SK-N-MC (cell line): ENCODE measurements at regions not wholly inside any gene's neighbourhood (a gene's known extent, or its start where the extent isn't known, plus 50 kb on each side); places are given as distances from the start of the nearest gene placed in this dataset.

Source experiments
- DNase-seq: peaks from one replicate; pipeline ENCODE4 v3.0.0-alpha.2; 2011; ENCODE audit warnings: low read depth, low spot score
- H3K27ac ChIP-seq: fragments of 200-600 bp; sonication (generic); 2 replicates; pipeline ENCODE4 v1.5.1; 2016; ENCODE audit warnings: mixed run types
- H3K36me3 ChIP-seq: fragments of 200-600 bp; sonication (generic); 2 replicates; pipeline ENCODE4 v1.6.1; 2017; ENCODE audit warnings: antibody characterized with exemption, low read length, mixed read lengths; ENCODE audit not compliant: insufficient read depth
- H3K4me3 ChIP-seq: fragments of 200-600 bp; sonication (generic); 2 replicates; pipeline ENCODE4 v1.5.1; 2016
- H3K9ac ChIP-seq: fragments of 200-600 bp; sonication (generic); 2 replicates; pipeline ENCODE4 v1.8.0; 2017; ENCODE audit warnings: mixed run types, mixed read lengths; ENCODE audit not compliant: insufficient read length
- H3K9me3 ChIP-seq: fragments of 200-600 bp; sonication (generic); 2 replicates; pipeline ENCODE4 v1.6.1; 2017; ENCODE audit warnings: low read depth, mild to moderate bottlenecking, antibody characterized with exemption, low read length, moderate library complexity, mixed read lengths
- EZH2 ChIP-seq: fragments of 200-600 bp; sonication (generic); IDR thresholded peaks from one replicate; pipeline ENCODE4 v1.6.1; 2017; ENCODE audit warnings: antibody characterized with exemption
- FOXP2 ChIP-seq: optimal IDR thresholded peaks from 2 replicates; pipeline ENCODE3; 2011; ENCODE audit warnings: mild to moderate bottlenecking, moderate library complexity; ENCODE audit not compliant: insufficient read depth; ENCODE audit errors: extremely low read length, control extremely low read depth
- POLR2AphosphoS5 ChIP-seq: IDR thresholded peaks from 2 replicates; pipeline ENCODE4 v1.6.1; 2012; ENCODE audit warnings: mild to moderate bottlenecking, low read depth, low read length, borderline replicate concordance

- H3K4me3 ChIP-seq: no peak overlapping the region
- no peaks in the 10 kb centered on the region for H3K9me3 ChIP-seq
- H3K27ac ChIP-seq: no peak overlapping the region
- H3K9ac ChIP-seq: no peak overlapping the region
- TF ChIP-seq FOXP2 (no peak), EZH2 (no peak), POLR2AphosphoS5 (no peak)
- H3K36me3 ChIP-seq: no peaks in the 10 kb centered on the region
- DNase-seq: no peak
These were observed 394.2 kb downstream of the IRS1 start for GRCh38 chr2:226405465-226405864.

- TF ChIP-seq EZH2 (no peak), FOXP2 (no peak), POLR2AphosphoS5 (no peak)
- H3K27ac ChIP-seq: no peak overlapping the region
- no peaks in the 10 kb centered on the region for H3K9me3 ChIP-seq
- H3K4me3 ChIP-seq: no peak overlapping the region
- no peak overlapping the region for H3K9ac ChIP-seq
- no peak for DNase-seq
- no peaks in the 10 kb centered on the region for H3K36me3 ChIP-seq
These were observed 396.3 kb downstream of the IRS1 start for GRCh38 chr2:226403369-226403768.

- TF ChIP-seq POLR2AphosphoS5 (no peak), FOXP2 (no peak), EZH2 (no peak)
- no peak overlapping the region for H3K4me3 ChIP-seq
- no peaks in the 10 kb centered on the region for H3K36me3 ChIP-seq
- no peak for DNase-seq
- H3K27ac ChIP-seq: no peak overlapping the region
- H3K9ac ChIP-seq: no peak overlapping the region
- no peaks in the 10 kb centered on the region for H3K9me3 ChIP-seq
These were observed 400.6 kb downstream of the IRS1 start for GRCh38 chr2:226399006-226399405.

GRCh38 chr2:226398580-226398979 is 401.0 kb downstream of the IRS1 start:
- no peak for TF ChIP-seq EZH2
- no peak for TF ChIP-seq POLR2AphosphoS5
- TF ChIP-seq FOXP2: no peak
- Histone ChIP-seq H3K9ac (no peak overlapping the region), H3K9me3 (no peaks in the 10 kb centered on the region), H3K36me3 (no peaks in the 10 kb centered on the region), H3K4me3 (no peak overlapping the region), H3K27ac (no peak overlapping the region)
- DNase-seq: no peak

- H3K9me3 ChIP-seq: no peaks in the 10 kb centered on the region
These were observed 403.1 kb downstream of the IRS1 start for GRCh38 chr2:226396541-226396940.

GRCh38 chr2:226387499-226387942 is 412.1 kb downstream of the IRS1 start:
- no peak overlapping the region for H3K4me3 ChIP-seq
- H3K36me3 ChIP-seq: no peaks in the 10 kb centered on the region
- no peak for DNase-seq
- H3K9me3 ChIP-seq: no peaks in the 10 kb centered on the region
- no peak overlapping the region for H3K9ac ChIP-seq
- H3K27ac ChIP-seq: no peak overlapping the region
- TF ChIP-seq EZH2: no peak
- TF ChIP-seq FOXP2: no peak
- TF ChIP-seq POLR2AphosphoS5: no peak

More at GRCh38 chr2:226396541-226396940, 403.1 kb downstream of the IRS1 start:
- DNase-seq: no peak
- TF ChIP-seq FOXP2 (no peak), POLR2AphosphoS5 (no peak), EZH2 (no peak)
- Histone ChIP-seq H3K36me3 (no peaks in the 10 kb centered on the region), H3K27ac (no peak overlapping the region), H3K9ac (no peak overlapping the region), H3K4me3 (no peak overlapping the region)

GRCh38 chr2:226383461-226383860 is 416.2 kb downstream of the IRS1 start:
- TF ChIP-seq EZH2: no peak
- TF ChIP-seq FOXP2: no peak
- TF ChIP-seq POLR2AphosphoS5: no peak
- Histone ChIP-seq H3K4me3 (no peak overlapping the region), H3K9me3 (no peaks in the 10 kb centered on the region), H3K9ac (no peak overlapping the region), H3K27ac (no peak overlapping the region), H3K36me3 (no peaks in the 10 kb centered on the region)
- DNase-seq: no peak

GRCh38 chr2:226380679-226381078 is 418.9 kb downstream of the IRS1 start:
- TF ChIP-seq POLR2AphosphoS5 (no peak), FOXP2 (no peak), EZH2 (no peak)
- Histone ChIP-seq H3K27ac (no peak overlapping the region), H3K4me3 (no peak overlapping the region), H3K9me3 (no peaks in the 10 kb centered on the region), H3K9ac (no peak overlapping the region), H3K36me3 (no peaks in the 10 kb centered on the region)
- no peak for DNase-seq
